Heart left ventricle (tissue), 16 donors: ENCODE measurements at regions not wholly inside any gene's neighbourhood (a gene's known extent, or its start where the extent isn't known, plus 50 kb on each side); places are given as distances from the start of the nearest gene placed in this dataset.

ENCODE experiments used
- ATAC-seq, 4 donors: fragments of 200-7000 bp; cut with Tn5 transposase; one replicate each; pipeline ENCODE4 v1.9.1; 2020 to 2022; ENCODE audit warnings: moderate library complexity in 4 of 4, mild to moderate bottlenecking in 3 of 4, moderate number of reproducible peaks in 1 of 4
- DNase-seq, 5 donors: peaks; one replicate each; pipeline ENCODE4 v3.0.0-alpha.2; 2020
- H3K27ac ChIP-seq, 12 donors: fragments of 200-600 bp; sonication (generic) in 4 of 12; one replicate each; pipeline versions ENCODE4 v1.5.0 to v1.8.0; 2016 to 2022; ENCODE audit warnings: mild to moderate bottlenecking in 2 of 12
- H3K27me3 ChIP-seq, 9 donors: fragments of 200-600 bp; sonication (generic) in 2 of 9; one replicate each; pipeline versions ENCODE4 v1.5.1 to v1.8.0; 2016 to 2022; ENCODE audit warnings: mild to moderate bottlenecking in 3 of 9
- H3K36me3 ChIP-seq, 9 donors: fragments of 200-600 bp; sonication (generic) in 2 of 9; one replicate each; pipeline versions ENCODE4 v1.5.0 to v1.8.0; 2018 to 2022; ENCODE audit warnings: mild to moderate bottlenecking in 2 of 9
- H3K4me1 ChIP-seq, 12 donors: fragments of 200-600 bp; sonication (generic) in 4 of 12; one replicate each; pipeline versions ENCODE4 v1.5.0 to v1.8.0; 2016 to 2022; ENCODE audit warnings: mild to moderate bottlenecking in 3 of 12
- H3K4me3 ChIP-seq, 12 donors: fragments of 200-600 bp; sonication (generic) in 4 of 12; one replicate each; pipeline versions ENCODE4 v1.5.0 to v1.8.0; 2017 to 2022; ENCODE audit warnings: mild to moderate bottlenecking in 9 of 12, moderate library complexity in 4 of 12
- H3K9me3 ChIP-seq, 12 donors: fragments of 200-600 bp; sonication (generic) in 4 of 12; one replicate each; pipeline versions ENCODE4 v1.5.0 to v1.8.0; 2016 to 2022; ENCODE audit warnings: mild to moderate bottlenecking in 1 of 12
- CTCF ChIP-seq, 12 donors: fragments of 200-600 bp; sonication (generic) in 4 of 12; IDR thresholded peaks; one replicate each; pipeline versions ENCODE4 v1.5.0 to v1.8.0; 2018 to 2022; ENCODE audit warnings: antibody characterized with exemption in 12 of 12, mild to moderate bottlenecking in 5 of 12
- POLR2A ChIP-seq, 2 donors: fragments of 450-650 bp; IDR thresholded peaks; one replicate each; pipeline ENCODE4 v1.6.1; 2017; ENCODE audit warnings: antibody characterized with exemption in 2 of 2, mild to moderate bottlenecking in 2 of 2, moderate library complexity in 2 of 2
- WGBS, 4 donors: extraction: QIAGEN DNeasy Blood & Tissue Kit in 2 of 4; methylation state at CpG; one replicate each; pipeline versions ENCODE4 v1.1.5 to v1.1.7; 2013 to 2018; 5-methylcytosine and 5-hydroxymethylcytosine counted together
- intact Hi-C, 10 donors: fragments of 100-400 bp; cut with DNase I; formaldehyde crosslinking; loops; one replicate each; pipeline versions ENCODE4 v1.11.1 to v1.14.2; 2022
- donor health status: ischemic (EF 13 %, LVEDD 7.1; RV severe dilation, severe dysfunction).
- donor health status: healthy with polysubstance abuse.
- donor health status: DM: no; HTN: yes; CAD: no.
- donor health status: DM: no; HTN: no; CAD: no.
- donor health status: ischemic (EF 25% LVEDD 6.9; RV normal size, moderate dysfunction).
- donor health status: ischemic (EF 25% LVEDD 5.7; RV mildly dilated, moderate dysfunction).
- donor health status: healthy.
- donor health status: DM: yes; HTN: yes; CAD: no.
- donor health status: ischemic (EF 35%, LVEDD 5.7; RV mildly dilated, moderate dysfunction).
- donor health status: nonischemic (EF 11% LVEDD 7.7; RV severe dilation, severe dysfunction).
- donor health status: DM: yes; HTN: yes; CAD: no.
- donor health status: PGD.
- donor health status: ischemic (EF 29% LVEDD 5.4; RV normal size, mild dysfunction).
- donor health status: nonischemic (EF 23%, LVEDD 6.1; RV moderate dilation, normal function).

- Histone ChIP-seq H3K4me1 (no peaks in the 10 kb centered on the region), H3K27ac (no peak overlapping the region), H3K27me3 (no peaks in the 10 kb centered on the region), H3K9me3 (peaks cover 0 to 7% (median 0%) of the 10 kb centered on the region in 12 donors), H3K36me3 (no peaks in the 10 kb centered on the region), H3K4me3 (no peak overlapping the region)
- ATAC-seq (no peak), DNase-seq (no peak)
- 87 to 95% (median 90%) methylated on average over 1 of the region's 1 CpG for WGBS, 4 donors
- TF ChIP-seq CTCF (IDR thresholded peaks at IDR 0.05) = no peak
- no peak for TF ChIP-seq POLR2A (IDR thresholded peaks at IDR 0.05)
- intact Hi-C loops = no loop called here
These were observed 1478.2 kb upstream of the MIR17HG start for GRCh38 chr13:89869312-89869711.

- Histone ChIP-seq H3K27me3 (no peaks in the 10 kb centered on the region), H3K9me3 (no peaks in the 10 kb centered on the region), H3K36me3 (no peaks in the 10 kb centered on the region), H3K4me3 (no peak overlapping the region), H3K4me1 (no peaks in the 10 kb centered on the region), H3K27ac (no peak overlapping the region)
- intact Hi-C loops = no loop called here
- TF ChIP-seq POLR2A (IDR thresholded peaks at IDR 0.05) = no peak
- TF ChIP-seq CTCF (IDR thresholded peaks at IDR 0.05) = no peak
- DNase-seq (no peak), ATAC-seq (no peak)
- WGBS, 4 donors = 0 to 88% (median 28%) methylated on average over 1 of the region's 1 CpG
These were observed 1468.6 kb upstream of the MIR17HG start for GRCh38 chr13:89878904-89879303.

GRCh38 chr13:89880201-89880600 lies 1467.3 kb upstream of the MIR17HG start:
- 91 to 95% (median 93%) methylated on average over 13 of the region's 13 CpGs for WGBS, 4 donors
- TF ChIP-seq CTCF (IDR thresholded peaks at IDR 0.05) = no peak
- TF ChIP-seq POLR2A (IDR thresholded peaks at IDR 0.05) = no peak
- no peaks in the 10 kb centered on the region for H3K9me3 ChIP-seq
- H3K36me3 ChIP-seq = no peaks in the 10 kb centered on the region
- no peak for DNase-seq
- no peaks in the 10 kb centered on the region for H3K4me1 ChIP-seq
- H3K27me3 ChIP-seq = no peaks in the 10 kb centered on the region
- no peak overlapping the region for H3K27ac ChIP-seq
- no peak for ATAC-seq
- no peak overlapping the region for H3K4me3 ChIP-seq
- intact Hi-C loops = no loop called here

- ATAC-seq (no peak), DNase-seq (peak in 1 of 5 donors; percentile 40)
- Histone ChIP-seq H3K27me3 (no peaks in the 10 kb centered on the region), H3K36me3 (no peaks in the 10 kb centered on the region), H3K9me3 (no peaks in the 10 kb centered on the region), H3K27ac (no peak overlapping the region), H3K4me3 (peak overlapping the region in 1 of 12 donors; percentile 44), H3K4me1 (no peaks in the 10 kb centered on the region)
- intact Hi-C loops = no loop called here
- 84 to 98% (median 89%) methylated on average over 13 to 41 of the region's 41 CpGs for WGBS, 4 donors
- TF ChIP-seq POLR2A (IDR thresholded peaks at IDR 0.05) = no peak
- TF ChIP-seq CTCF (IDR thresholded peaks at IDR 0.05) = no peak
These were observed 1463.5 kb upstream of the MIR17HG start for GRCh38 chr13:89883893-89884448.
